ENCODE measurements at regions not wholly inside any gene's neighbourhood (a gene's known extent, or its start where the extent isn't known, plus 50 kb on each side); places are given as distances from the start of the nearest gene placed in this dataset.

GRCh38 chr10:129094861-129095260 is 372.2 kb upstream of the MGMT start:
- TF ChIP-seq CTCF (IDR thresholded peaks at IDR 0.05; ENCODE audit: poor library complexity, severe bottlenecking) = no peak
- Histone ChIP-seq H3K27me3 (ENCODE audit: insufficient read depth, poor library complexity, severe bottlenecking) (no peaks in the 10 kb centered on the region), H3K4me3 (ENCODE audit: severe bottlenecking) (no peak overlapping the region), H3K9me3 (ENCODE audit: severe bottlenecking) (no peaks in the 10 kb centered on the region), H3K36me3 (ENCODE audit: low read depth) (no peaks in the 10 kb centered on the region), H3K4me1 (ENCODE audit: insufficient read depth, poor library complexity, severe bottlenecking) (peaks cover 5% of the 10 kb centered on the region), H3K27ac (ENCODE audit: poor library complexity, severe bottlenecking) (no peak overlapping the region)
- ATAC-seq (ENCODE audit: low read depth) (no peak), DNase-seq (ENCODE audit: low spot score) (no peak)

GRCh38 chr10:129095680-129096064 is 371.4 kb upstream of the MGMT start:
- H3K27me3 ChIP-seq (ENCODE audit: insufficient read depth, poor library complexity, severe bottlenecking) = no peaks in the 10 kb centered on the region
- no peak for DNase-seq (ENCODE audit: low spot score)
- H3K27ac ChIP-seq (ENCODE audit: poor library complexity, severe bottlenecking) = peak overlapping the region; percentile 17
- no peak for ATAC-seq (ENCODE audit: low read depth)
- H3K9me3 ChIP-seq (ENCODE audit: severe bottlenecking) = no peaks in the 10 kb centered on the region
- peaks cover 5% of the 10 kb centered on the region for H3K4me1 ChIP-seq (ENCODE audit: insufficient read depth, poor library complexity, severe bottlenecking)
- TF ChIP-seq CTCF (IDR thresholded peaks at IDR 0.05; ENCODE audit: poor library complexity, severe bottlenecking) = no peak
- no peaks in the 10 kb centered on the region for H3K36me3 ChIP-seq (ENCODE audit: low read depth)
- no peak overlapping the region for H3K4me3 ChIP-seq (ENCODE audit: severe bottlenecking)

GRCh38 chr10:129096065-129096984 is 370.7 kb upstream of the MGMT start:
- DNase-seq (ENCODE audit: low spot score) = no peak
- TF ChIP-seq CTCF (IDR thresholded peaks at IDR 0.05; ENCODE audit: poor library complexity, severe bottlenecking) = no peak
- H3K27ac ChIP-seq (ENCODE audit: poor library complexity, severe bottlenecking) = peak overlapping the region; percentile 17

GRCh38 chr10:129097776-129098330 is 369.2 kb upstream of the MGMT start:
- Histone ChIP-seq H3K36me3 (ENCODE audit: low read depth) (no peaks in the 10 kb centered on the region), H3K4me3 (ENCODE audit: severe bottlenecking) (no peak overlapping the region), H3K4me1 (ENCODE audit: insufficient read depth, poor library complexity, severe bottlenecking) (peaks cover 5% of the 10 kb centered on the region), H3K9me3 (ENCODE audit: severe bottlenecking) (no peaks in the 10 kb centered on the region), H3K27me3 (ENCODE audit: insufficient read depth, poor library complexity, severe bottlenecking) (no peaks in the 10 kb centered on the region), H3K27ac (ENCODE audit: poor library complexity, severe bottlenecking) (no peak overlapping the region)
- DNase-seq (ENCODE audit: low spot score) = no peak
- TF ChIP-seq CTCF (IDR thresholded peaks at IDR 0.05; ENCODE audit: poor library complexity, severe bottlenecking) = no peak
- no peak for ATAC-seq (ENCODE audit: low read depth)

More at GRCh38 chr10:129096065-129096984, 370.7 kb upstream of the MGMT start:
- H3K9me3 ChIP-seq (ENCODE audit: severe bottlenecking) = no peaks in the 10 kb centered on the region
- ATAC-seq (ENCODE audit: low read depth) = peak; percentile 84
- H3K4me3 ChIP-seq (ENCODE audit: severe bottlenecking) = no peak overlapping the region
- H3K27me3 ChIP-seq (ENCODE audit: insufficient read depth, poor library complexity, severe bottlenecking) = no peaks in the 10 kb centered on the region
- H3K4me1 ChIP-seq (ENCODE audit: insufficient read depth, poor library complexity, severe bottlenecking) = peaks cover 5% of the 10 kb centered on the region
- no peaks in the 10 kb centered on the region for H3K36me3 ChIP-seq (ENCODE audit: low read depth)

GRCh38 chr10:129098517-129098916 is 368.5 kb upstream of the MGMT start:
- Histone ChIP-seq H3K4me3 (ENCODE audit: severe bottlenecking) (no peak overlapping the region), H3K27me3 (ENCODE audit: insufficient read depth, poor library complexity, severe bottlenecking) (no peaks in the 10 kb centered on the region), H3K4me1 (ENCODE audit: insufficient read depth, poor library complexity, severe bottlenecking) (peaks cover 5% of the 10 kb centered on the region), H3K9me3 (ENCODE audit: severe bottlenecking) (no peaks in the 10 kb centered on the region), H3K27ac (ENCODE audit: poor library complexity, severe bottlenecking) (no peak overlapping the region), H3K36me3 (ENCODE audit: low read depth) (no peaks in the 10 kb centered on the region)
- TF ChIP-seq CTCF (IDR thresholded peaks at IDR 0.05; ENCODE audit: poor library complexity, severe bottlenecking) = no peak
- ATAC-seq (ENCODE audit: low read depth) (no peak), DNase-seq (ENCODE audit: low spot score) (no peak)

All from RWPE2 (cell line).